Limb (tissue), 2 donors: ENCODE measurements at regions not wholly inside any gene's neighbourhood (a gene's known extent, or its start where the extent isn't known, plus 50 kb on each side); places are given as distances from the start of the nearest gene placed in this dataset.
"Not testable (repeated sequence)": the region's sequence is repeated elsewhere in the genome, so short reads cannot be mapped to it uniquely, and the experiment has no call there.

Experiments used
- DNase-seq, 2 donors: peaks; one replicate each; pipeline ENCODE4 v3.0.0-alpha.2; 2016; ENCODE audit errors: extremely low spot score in 2 of 2

DNA sequence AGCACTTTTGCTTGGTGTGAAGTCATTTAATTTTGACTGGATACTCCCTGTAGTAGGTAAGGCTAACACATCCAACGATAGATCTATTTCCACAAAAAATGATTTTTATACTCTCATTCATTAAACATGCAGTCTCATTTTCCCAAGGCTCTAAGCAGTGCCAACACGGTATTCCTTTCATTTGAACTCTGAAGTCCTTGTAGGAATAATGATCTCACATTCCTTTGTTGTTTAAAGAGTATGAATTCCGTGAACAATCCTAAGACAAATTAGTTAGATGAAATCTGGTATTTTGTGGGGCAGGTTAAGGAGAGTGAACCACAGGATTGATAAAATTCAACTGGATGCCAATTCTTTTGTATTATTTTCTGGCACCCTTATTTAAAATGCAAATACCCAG is 66.6 kb downstream of the LACC1 start:
- no peak for DNase-seq

DNA sequence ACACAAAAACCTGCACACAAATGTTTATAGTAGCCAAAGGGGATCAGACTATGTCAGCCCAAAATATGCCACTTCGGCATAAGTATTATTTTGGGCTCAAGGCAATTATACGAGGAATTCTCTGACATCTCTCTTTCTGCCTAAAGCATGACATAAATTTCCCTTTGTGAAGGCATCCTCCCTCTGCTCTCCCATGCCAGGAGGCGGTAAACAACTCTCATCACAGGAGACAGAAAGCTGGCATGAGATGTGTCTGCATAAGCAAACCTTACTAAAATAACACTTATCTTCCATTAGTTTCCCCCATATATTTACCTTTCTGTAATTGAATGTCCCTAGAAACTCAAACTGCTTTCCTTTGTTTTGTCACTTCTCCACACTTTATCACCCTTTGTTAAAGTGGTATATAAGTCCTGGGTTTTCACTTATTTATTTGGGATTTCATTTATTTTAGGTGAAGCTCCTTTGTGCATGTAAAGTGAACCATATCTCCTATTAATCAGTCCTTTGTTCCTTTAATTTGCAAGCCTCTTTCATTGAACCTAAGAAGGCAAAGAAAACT is 68.3 kb downstream of the LACC1 start:
- DNase-seq: no peak

DNA sequence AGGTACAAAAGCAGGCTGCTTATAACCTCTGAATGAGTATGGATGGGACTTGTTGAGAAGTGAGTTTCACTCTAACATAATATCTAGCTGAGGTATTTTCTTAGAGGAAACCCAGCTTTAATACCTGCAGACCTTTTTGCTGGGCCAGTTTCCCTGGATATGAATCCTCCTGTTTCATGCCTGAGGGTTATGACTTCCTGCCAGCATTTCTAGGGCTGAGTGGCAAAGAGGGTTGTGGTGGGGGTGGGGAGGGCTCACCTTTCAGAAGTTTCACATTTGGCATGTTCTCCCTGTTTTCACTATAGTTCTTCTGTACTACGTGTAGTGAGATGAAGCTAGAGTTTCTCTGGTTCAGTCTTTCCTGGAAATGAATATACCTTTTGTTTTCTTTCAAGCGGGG is 73.7 kb downstream of the LACC1 start:
- peak in 1 of 2 donors; percentile 43 for DNase-seq

DNA sequence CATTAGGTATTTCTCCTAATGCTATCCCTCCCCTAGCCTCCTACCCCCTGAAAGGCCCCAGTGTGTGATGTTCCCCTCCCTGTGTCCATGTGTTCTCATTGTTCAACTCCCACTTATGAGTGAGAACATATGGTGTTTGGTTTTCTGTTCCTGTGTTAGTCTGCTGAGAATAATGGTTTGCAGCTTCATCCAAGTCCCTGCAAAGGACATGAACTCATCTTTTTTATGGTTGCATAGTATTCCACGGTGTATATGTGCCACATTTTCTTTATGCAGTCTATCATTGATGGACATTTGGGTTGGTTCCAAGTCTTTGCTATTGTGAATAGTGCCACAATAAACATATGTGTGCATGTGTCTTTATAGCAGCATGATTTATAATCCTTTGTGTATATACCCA is 77.3 kb downstream of the LACC1 start:
- DNase-seq: not testable (repeated sequence)

DNA sequence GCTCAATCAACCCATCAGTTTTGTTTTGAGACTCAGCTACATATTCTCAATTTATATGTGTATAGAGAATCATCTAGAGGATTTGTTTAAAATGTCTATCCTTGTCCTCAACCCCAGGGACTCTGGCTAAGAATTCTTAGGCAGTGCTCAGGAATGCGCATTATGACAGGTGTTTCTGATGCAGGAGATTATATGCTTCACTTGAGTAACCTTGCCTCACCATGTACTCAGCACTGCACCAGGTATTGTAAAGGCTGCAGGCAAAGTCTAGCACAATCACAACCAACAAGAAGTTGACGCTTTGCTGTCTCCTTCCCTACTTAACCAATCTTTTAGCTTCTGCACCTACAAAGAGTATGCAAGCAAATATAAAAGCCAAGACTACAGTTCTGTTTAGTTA is 79.6 kb downstream of the LACC1 start:
- no peak for DNase-seq

DNA sequence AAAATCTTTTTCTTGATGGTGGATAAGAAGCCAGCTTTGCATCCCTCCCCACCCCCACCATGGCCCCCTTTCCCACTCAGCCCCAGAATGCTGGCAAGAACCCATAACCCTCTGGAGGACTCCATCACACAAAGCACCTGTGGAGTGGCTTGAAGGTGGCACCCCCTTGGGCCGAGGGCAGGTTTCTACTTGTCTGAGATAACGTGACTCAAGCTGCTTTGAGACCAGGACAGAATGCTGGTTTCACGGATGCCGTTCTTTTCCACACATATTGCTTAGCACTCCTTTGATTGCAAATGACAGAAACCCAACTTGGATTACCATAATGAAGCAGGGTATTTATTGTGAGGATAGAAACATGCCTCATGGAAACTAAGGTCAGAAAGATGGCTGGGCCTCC is 82.2 kb downstream of the LACC1 start:
- DNase-seq: no peak

DNA sequence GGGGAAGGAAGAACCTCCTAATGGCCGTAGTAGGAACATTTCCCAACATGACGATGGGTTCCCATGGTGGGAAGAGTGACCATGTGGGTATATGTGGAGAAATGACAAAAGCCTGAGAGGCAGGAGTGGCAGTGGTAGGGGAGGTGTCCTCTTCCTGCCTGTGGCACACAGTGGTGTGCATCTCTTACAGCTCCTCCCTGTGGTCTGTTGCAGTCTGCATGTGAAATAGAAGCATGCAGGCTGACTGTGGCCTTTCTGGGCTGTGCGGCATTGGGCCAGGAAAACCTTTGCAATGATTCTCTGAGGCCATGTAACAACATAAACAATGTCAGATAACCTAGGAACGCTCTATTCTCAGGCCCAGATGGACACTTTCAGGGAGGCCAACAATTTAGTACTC is 84.0 kb downstream of the LACC1 start:
- no peak for DNase-seq

DNA sequence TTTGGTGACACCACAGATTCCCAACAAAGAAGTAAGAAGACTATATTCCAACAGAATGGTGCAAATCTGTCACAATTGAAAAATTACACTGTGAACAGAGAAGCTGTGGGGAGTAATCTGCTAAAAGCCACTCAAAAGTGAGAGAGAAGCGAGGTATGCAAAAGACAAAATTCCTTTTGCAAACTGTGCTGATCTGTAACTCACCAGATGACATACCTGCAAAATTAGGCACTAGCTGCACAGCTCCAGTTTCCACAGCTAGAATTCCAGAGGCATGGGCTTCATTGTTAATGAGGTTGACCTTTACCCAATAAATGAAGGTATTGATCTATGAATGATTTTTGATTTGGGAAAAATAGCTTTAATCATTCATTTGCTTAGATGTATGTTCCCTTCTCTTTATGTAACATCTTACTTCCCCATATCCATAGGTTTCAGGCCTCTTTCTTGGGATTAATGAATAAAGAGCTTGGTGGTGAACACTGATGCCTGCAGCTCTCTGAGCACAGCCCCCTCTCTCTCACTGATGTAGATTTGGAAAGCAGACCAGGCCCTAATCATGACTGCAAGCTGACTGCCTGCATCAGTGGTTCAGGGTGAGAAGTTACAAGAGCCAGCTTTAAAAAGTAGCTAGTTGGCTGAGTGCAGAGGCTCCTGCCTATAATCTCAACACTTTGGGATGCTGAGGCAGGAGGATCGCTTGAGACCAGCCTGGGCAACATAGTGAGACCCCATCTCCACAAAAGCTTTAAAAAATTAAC is 85.2 kb downstream of the LACC1 start:
- no peak for DNase-seq

DNA sequence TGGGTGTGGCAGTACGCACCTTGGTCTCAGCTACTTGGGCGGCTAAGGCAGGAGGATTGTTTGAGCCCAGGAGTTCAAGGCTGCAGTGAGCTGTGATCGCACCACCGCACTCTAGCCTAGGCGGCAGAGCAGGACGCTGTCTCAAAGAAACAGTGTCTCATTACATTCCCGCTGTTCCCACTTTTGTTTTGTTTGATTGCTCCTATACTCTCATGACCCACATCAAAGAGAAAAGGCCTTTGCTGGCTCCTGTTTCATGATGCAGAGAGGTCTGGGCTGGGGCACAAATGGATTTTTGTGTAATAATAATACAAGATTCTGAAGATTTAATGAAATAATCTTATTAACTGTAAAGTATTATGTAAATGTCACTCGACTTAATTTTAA is 85.7 kb downstream of the LACC1 start:
- DNase-seq: no peak

DNA sequence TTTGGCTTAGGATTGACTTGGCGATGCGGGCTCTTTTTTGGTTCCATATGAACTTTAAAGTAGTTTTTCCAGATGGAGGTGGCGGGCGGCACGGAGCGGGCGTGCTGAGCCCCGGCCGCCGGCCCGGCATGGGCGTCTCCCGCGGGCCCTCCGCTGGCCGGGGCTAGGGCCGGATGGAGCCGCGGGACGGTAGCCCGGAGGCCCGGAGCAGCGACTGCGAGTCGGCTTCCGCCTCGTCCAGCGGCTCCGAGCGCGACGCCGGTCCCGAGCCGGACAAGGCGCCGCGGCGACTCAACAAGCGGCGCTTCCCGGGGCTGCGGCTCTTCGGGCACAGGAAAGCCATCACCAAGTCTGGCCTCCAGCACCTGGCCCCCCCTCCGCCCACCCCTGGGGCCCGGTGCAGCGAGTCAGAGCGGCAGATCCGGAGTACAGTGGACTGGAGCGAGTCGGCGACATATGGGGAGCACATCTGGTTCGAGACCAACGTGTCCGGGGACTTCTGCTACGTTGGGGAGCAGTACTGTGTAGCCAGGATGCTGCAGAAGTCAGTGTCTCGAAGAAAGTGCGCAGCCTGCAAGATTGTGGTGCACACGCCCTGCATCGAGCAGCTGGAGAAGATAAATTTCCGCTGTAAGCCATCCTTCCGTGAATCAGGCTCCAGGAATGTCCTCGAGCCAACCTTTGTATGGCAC is 88.7 kb downstream of the LACC1 start:
- DNase-seq: not testable (repeated sequence)

DNA sequence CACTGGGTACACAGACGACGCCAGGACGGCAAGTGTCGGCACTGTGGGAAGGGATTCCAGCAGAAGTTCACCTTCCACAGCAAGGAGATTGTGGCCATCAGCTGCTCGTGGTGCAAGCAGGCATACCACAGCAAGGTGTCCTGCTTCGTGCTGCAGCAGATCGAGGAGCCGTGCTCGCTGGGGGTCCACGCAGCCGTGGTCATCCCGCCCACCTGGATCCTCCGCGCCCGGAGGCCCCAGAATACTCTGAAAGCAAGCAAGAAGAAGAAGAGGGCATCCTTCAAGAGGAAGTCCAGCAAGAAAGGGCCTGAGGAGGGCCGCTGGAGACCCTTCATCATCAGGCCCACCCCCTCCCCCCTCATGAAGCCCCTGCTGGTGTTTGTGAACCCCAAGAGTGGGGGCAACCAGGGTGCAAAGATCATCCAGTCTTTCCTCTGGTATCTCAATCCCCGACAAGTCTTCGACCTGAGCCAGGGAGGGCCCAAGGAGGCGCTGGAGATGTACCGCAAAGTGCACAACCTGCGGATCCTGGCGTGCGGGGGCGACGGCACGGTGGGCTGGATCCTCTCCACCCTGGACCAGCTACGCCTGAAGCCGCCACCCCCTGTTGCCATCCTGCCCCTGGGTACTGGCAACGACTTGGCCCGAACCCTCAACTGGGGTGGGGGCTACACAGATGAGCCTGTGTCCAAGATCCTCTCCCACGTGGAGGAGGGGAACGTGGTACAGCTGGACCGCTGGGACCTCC is 89.4 kb downstream of the LACC1 start:
- DNase-seq: not testable (repeated sequence)

DNA sequence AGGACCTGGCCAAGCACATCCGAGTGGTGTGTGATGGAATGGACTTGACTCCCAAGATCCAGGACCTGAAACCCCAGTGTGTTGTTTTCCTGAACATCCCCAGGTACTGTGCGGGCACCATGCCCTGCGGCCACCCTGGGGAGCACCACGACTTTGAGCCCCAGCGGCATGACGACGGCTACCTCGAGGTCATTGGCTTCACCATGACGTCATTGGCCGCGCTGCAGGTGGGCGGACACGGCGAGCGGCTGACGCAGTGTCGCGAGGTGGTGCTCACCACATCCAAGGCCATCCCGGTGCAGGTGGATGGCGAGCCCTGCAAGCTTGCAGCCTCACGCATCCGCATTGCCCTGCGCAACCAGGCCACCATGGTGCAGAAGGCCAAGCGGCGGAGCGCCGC is 90.2 kb downstream of the LACC1 start:
- DNase-seq: not testable (repeated sequence)

DNA sequence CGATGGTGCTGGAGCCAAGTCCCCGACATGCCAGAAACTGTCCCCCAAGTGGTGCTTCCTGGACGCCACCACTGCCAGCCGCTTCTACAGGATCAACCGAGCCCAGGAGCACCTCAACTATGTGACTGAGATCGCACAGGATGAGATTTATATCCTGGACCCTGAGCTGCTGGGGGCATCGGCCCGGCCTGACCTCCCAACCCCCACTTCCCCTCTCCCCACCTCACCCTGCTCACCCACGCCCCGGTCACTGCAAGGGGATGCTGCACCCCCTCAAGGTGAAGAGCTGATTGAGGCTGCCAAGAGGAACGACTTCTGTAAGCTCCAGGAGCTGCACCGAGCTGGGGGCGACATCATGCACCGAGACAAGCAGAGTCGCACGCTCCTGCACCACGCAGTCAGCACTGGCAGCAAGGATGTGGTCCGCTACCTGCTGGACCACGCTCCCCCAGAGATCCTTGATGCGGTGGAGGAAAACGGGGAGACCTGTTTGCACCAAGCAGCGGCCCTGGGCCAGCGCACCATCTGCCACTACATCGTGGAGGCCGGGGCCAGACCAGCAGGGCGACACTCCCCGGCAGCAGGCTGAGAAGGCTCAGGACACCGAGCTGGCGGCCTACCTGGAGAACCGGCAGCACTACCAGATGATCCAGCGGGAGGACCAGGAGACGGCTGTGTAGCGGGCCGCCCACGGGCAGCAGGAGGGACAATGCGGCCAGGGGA is 91.0 kb downstream of the LACC1 start:
- DNase-seq: not testable (repeated sequence)

DNA sequence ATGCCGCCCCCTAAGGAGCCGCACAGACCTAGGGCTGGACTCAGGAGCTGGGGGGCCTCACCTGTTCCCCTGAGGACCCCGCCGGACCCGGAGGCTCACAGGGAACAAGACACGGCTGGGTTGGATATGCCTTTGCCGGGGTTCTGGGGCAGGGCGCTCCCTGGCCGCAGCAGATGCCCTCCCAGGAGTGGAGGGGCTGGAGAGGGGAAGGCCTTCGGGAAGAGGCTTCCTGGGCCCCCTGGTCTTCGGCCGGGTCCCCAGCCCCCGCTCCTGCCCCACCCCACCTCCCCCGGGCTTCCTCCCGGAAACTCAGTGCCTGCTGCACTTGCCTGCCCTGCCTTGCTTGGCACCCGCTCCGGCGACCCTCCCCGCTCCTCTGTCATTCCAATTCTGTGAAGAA is 91.6 kb downstream of the LACC1 start:
- not testable (repeated sequence) for DNase-seq

DNA sequence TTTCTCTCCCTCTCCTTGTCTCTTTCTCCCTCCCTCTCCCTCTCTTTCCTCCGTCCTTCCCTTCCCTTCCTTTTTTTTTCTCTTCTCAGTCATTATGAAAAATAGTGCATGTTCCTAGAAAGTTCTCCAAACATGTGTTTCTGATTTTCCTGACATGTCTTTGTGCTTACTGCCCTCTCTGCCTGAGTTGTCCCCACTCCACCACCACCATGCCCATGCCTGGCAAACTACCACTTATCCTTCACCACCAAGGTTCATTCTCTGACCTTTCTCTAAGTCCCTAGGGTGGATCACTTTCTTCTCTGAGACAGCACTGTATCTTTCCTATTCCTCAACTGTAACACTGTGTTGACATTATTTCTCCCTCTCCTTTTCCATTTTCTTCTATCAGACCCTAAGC is 98.2 kb downstream of the LACC1 start:
- DNase-seq: no peak

DNA sequence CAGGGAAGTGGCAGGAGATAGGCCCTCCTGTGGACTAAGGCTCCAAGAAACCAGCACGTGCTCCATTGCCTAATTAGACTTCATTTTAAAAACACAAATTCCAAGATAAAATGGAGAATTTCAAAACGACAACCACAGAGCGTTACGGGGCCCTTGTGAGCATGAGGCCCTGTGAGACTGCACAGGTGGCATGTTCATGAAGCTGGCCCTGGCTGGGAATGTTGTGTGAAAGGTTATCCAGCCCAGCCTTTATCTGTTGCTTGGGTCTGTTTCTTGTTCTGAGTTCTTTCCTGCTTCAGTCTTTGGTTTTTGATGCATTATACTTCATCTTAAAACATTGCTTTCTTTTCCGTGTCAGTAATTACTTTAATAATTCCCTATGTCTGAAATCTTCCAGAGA is 99.0 kb downstream of the LACC1 start:
- no peak for DNase-seq

DNA sequence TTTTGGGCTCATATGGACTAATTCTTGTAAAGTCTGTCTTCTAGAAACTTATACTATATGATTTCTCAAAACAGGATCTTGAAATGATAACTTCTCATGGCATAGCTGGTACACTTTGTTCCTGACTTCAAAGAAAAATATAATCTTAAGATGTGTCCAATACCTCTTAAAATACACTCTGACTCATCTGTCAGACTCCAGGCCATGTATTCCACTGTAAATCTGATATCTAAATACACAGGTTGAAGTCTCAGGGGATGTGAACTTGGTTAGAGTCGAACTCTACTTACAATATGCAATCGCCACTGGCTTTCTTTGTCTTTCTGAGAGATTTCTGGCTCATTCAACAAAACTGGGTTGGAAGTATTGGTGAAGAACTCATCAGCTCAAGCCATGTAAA is 99.8 kb downstream of the LACC1 start:
- no peak for DNase-seq

DNA sequence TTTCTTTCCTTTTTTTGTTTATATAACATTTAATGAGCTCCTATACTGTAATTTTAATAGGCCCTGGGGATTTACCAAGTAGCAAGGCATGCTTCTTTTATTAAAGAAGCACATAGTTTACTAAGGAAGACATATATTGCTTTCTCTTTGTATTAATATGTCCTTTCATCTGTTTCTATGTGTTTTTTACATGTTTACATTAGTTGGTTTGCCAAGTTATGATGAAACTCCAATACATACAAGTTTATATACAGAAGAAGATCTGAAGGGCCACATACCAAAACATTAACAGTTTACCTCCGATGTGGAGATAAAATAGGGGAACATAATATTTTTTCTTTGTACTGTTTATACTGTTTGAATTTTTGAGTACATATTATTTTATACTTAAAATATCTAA is 100.9 kb downstream of the LACC1 start:
- no peak for DNase-seq

DNA sequence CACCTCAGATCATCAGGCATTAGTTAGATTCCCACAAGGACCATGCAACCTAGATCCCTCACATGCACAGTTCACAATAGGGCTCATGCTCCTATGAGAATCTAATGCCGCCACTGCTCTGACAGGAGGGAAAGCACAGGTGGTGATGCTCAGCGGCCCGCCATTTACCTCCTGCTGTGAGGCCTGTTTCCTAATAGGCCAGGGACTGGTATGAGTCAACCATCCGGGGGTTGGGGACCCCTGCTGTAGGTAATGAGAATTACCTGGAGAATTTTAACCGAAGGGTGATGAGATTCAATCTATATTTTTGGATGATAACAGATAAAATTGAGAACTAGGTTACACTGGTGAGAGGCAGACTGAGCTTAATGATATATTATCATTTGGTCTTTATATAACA is 101.4 kb downstream of the LACC1 start:
- DNase-seq: no peak

DNA sequence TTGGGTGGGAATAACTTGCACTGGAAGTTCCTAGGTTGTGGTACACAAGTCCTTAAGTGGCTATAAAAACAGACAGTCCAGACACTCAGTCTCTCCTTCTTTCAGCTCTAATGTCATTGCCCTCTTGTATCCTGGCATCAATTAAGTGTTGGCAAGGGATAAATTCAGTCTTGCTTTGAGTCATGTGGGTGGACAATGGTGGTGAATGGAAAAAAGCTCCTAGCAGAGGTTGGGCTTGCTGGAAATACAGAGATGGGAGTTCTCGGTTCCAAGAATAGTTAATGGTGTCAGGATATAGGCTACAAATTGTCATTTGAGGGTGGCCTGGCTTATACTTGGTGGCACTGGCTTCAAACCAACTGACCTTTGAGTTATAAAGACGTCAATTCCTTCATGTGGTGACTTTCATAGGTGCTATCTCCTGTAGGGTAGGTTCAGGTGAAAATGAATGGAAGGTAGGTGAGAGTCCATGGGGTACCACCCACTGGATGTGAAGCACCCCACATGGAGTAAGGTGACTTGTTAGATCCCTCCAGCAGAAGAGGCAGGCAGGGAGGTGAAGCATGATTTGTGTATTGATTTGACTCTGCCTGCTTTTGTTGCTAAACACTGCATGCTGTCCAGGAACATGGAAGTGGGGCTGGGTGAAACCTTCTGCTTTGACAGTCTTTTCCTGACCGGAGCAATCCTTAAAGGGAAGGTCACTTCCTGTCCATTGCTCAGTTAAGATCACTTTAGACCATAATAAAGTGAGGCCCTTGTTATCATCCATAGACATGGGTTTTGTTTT is 102.0 kb downstream of the LACC1 start:
- DNase-seq: no peak

DNA sequence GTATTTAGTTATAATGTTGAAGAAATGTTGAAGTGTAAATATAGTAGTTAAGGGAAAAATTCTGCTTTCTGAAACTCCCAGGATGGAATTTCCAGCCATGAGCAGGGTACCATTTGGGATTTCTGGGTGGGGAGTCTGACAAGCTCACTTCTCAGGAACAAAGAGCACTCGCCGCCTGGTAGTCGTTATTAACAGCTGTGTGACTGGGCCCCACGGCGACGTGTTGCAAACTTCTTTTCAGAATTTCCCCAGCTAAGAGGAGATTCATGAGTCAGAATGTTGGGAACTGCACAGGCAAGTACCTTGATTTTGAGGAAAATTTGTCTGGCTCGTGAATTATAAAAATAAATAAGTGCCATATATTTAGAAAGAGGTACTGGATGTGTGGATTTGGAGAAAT is 103.7 kb downstream of the LACC1 start:
- DNase-seq: no peak
